SK-N-SH treated with all-trans-retinoic acid at 6 μM for 48 hours (cell line): ENCODE measurements at regions not wholly inside any gene's neighbourhood (a gene's known extent, or its start where the extent isn't known, plus 50 kb on each side); places are given as distances from the start of the nearest gene placed in this dataset.
"Not testable (repeated sequence)": the region's sequence is repeated elsewhere in the genome, so short reads cannot be mapped to it uniquely, and the experiment has no call there.

Source experiments
- ARNTL ChIP-seq: fragments of 450-650 bp; formaldehyde crosslinking; IDR thresholded peaks from 2 replicates; pipeline ENCODE4 v1.5.0; 2020; ENCODE audit warnings: low read depth, mild to moderate bottlenecking, moderate library complexity, borderline replicate concordance
- CSDC2 ChIP-seq: fragments of 250-450 bp; sonication (Bioruptor Pico); IDR thresholded peaks from 2 replicates; pipeline ENCODE4 v1.5.0; 2020; ENCODE audit warnings: mild to moderate bottlenecking, moderate library complexity
- ESRRG ChIP-seq: fragments of 250-450 bp; sonication (Bioruptor Pico); IDR thresholded peaks from 2 replicates; pipeline ENCODE4 v1.6.1; 2021; ENCODE audit warnings: mild to moderate bottlenecking
- TCF4 ChIP-seq: fragments of 250-450 bp; sonication (Bioruptor Pico); IDR thresholded peaks from 2 replicates; pipeline ENCODE4 v1.8.0; 2021; ENCODE audit warnings: mild to moderate bottlenecking, moderate library complexity, borderline replicate concordance
- TOX ChIP-seq: fragments of 250-450 bp; sonication (Bioruptor Pico); IDR thresholded peaks from 2 replicates; pipeline ENCODE4 v1.8.0; 2021; ENCODE audit warnings: mild to moderate bottlenecking, moderate library complexity, borderline replicate concordance
- ZFP3 ChIP-seq: fragments of 250-450 bp; sonication (Bioruptor Pico); IDR thresholded peaks from 2 replicates; pipeline ENCODE4 v1.5.0; 2020; ENCODE audit warnings: mild to moderate bottlenecking, moderate library complexity
- ZFP30 ChIP-seq: fragments of 450-650 bp; formaldehyde crosslinking; IDR thresholded peaks from 2 replicates; pipeline ENCODE4 v1.5.0; 2022; ENCODE audit warnings: mild to moderate bottlenecking, moderate library complexity
- ZNF565 ChIP-seq: fragments of 450-650 bp; formaldehyde crosslinking; conservative IDR thresholded peaks from 2 replicates; pipeline ENCODE4 v1.5.0; 2020; ENCODE audit warnings: low read depth, mild to moderate bottlenecking, moderate library complexity
- ZNF70 ChIP-seq: fragments of 450-650 bp; formaldehyde crosslinking; IDR thresholded peaks from 2 replicates; pipeline ENCODE4 v1.5.0; 2020; ENCODE audit warnings: mild to moderate bottlenecking, moderate library complexity
- TF ChIP-seq, protein P1 (sequence below): fragments of 250-450 bp; sonication (Bioruptor Pico); IDR thresholded peaks from 2 replicates; pipeline ENCODE4 v1.5.1; 2021; ENCODE audit warnings: mild to moderate bottlenecking, moderate library complexity
- TF ChIP-seq, protein P2 (sequence below): fragments of 250-450 bp; sonication (Bioruptor Pico); IDR thresholded peaks from 2 replicates; pipeline ENCODE4 v1.8.0; 2021; ENCODE audit warnings: low read depth, mild to moderate bottlenecking, moderate library complexity, borderline replicate concordance

DNA sequence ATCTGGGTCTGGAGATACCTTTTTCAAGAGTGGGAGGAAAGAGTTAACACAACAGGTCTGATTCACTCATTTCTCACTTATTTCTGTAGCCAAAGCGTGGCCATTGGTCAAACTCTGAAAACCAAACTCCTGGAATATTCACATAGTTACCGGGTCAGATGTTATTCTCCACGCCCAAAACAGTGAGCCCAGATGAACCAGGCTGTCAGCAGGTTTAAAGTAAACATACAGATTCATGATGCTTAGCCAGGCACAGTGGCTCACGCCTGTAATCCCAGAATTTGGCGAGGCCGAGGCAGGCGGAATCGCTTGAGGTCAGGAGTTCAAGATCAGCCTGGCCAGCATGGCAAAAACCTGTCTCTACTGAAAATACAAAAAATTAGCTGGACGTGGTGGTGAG is 126.1 kb downstream of the SEPTIN7 start:
- TF ChIP-seq ARNTL (CRISPR knock-in tag); ESRRG (CRISPR knock-in tag); TOX; TCF4 (CRISPR knock-in tag); ZFP3; ZNF565; CSDC2 (CRISPR knock-in tag); ZFP30 (CRISPR knock-in tag); ZNF70 (CRISPR knock-in tag): not testable (repeated sequence)
- TF ChIP-seq, protein P1, sequence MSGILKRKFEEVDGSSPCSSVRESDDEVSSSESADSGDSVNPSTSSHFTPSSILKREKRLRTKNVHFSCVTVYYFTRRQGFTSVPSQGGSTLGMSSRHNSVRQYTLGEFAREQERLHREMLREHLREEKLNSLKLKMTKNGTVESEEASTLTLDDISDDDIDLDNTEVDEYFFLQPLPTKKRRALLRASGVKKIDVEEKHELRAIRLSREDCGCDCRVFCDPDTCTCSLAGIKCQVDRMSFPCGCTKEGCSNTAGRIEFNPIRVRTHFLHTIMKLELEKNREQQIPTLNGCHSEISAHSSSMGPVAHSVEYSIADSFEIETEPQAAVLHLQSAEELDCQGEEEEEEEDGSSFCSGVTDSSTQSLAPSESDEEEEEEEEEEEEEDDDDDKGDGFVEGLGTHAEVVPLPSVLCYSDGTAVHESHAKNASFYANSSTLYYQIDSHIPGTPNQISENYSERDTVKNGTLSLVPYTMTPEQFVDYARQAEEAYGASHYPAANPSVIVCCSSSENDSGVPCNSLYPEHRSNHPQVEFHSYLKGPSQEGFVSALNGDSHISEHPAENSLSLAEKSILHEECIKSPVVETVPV, result not testable (repeated sequence)
- TF ChIP-seq, protein P2, sequence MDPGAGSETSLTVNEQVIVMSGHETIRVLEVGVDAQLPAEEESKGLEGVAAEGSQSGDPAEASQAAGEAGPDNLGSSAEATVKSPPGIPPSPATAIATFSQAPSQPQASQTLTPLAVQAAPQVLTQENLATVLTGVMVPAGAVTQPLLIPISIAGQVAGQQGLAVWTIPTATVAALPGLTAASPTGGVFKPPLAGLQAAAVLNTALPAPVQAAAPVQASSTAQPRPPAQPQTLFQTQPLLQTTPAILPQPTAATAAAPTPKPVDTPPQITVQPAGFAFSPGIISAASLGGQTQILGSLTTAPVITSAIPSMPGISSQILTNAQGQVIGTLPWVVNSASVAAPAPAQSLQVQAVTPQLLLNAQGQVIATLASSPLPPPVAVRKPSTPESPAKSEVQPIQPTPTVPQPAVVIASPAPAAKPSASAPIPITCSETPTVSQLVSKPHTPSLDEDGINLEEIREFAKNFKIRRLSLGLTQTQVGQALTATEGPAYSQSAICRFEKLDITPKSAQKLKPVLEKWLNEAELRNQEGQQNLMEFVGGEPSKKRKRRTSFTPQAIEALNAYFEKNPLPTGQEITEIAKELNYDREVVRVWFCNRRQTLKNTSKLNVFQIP (CRISPR knock-in tag), result not testable (repeated sequence)
